Mesothelial cell of epicardium (in vitro differentiated cells): ENCODE measurements at regions not wholly inside any gene's neighbourhood (a gene's known extent, or its start where the extent isn't known, plus 50 kb on each side); places are given as distances from the start of the nearest gene placed in this dataset.
A peak's percentile ranks its signal among the peaks of the same experiment; 100 is the strongest.

Experiments
- DNase-seq, 2 experiments: peaks; one replicate each; pipeline ENCODE4 v3.0.0; 2021; ENCODE audit warnings: low spot score in 2 of 2; ENCODE audit not compliant: unreplicated experiment in 2 of 2
- H3K27ac Mint-ChIP-seq: 2 replicates; pipeline ENCODE4 v1.8.0; 2021; ENCODE audit warnings: mixed read lengths
- H3K27me3 Mint-ChIP-seq: 2 replicates; pipeline ENCODE4 v1.8.0; 2021; ENCODE audit warnings: low read depth, mixed read lengths
- H3K36me3 Mint-ChIP-seq: 2 replicates; pipeline ENCODE4 v1.8.0; 2021; ENCODE audit warnings: mixed read lengths
- H3K4me1 Mint-ChIP-seq: 2 replicates; pipeline ENCODE4 v1.8.0; 2021; ENCODE audit warnings: mixed read lengths
- H3K4me3 Mint-ChIP-seq: 2 replicates; pipeline ENCODE4 v1.8.0; 2021; ENCODE audit warnings: mild to moderate bottlenecking, moderate library complexity, mixed read lengths
- H3K9me3 Mint-ChIP-seq: 2 replicates; pipeline ENCODE4 v1.8.0; 2021; ENCODE audit warnings: mixed read lengths
- TF ChIP-seq, protein P1 (sequence below): fragments of 200-600 bp; sonication (generic); IDR thresholded peaks from one replicate; pipeline ENCODE4 v1.5.0; 2021; ENCODE audit warnings: antibody characterized with exemption; ENCODE audit not compliant: unreplicated experiment

DNA sequence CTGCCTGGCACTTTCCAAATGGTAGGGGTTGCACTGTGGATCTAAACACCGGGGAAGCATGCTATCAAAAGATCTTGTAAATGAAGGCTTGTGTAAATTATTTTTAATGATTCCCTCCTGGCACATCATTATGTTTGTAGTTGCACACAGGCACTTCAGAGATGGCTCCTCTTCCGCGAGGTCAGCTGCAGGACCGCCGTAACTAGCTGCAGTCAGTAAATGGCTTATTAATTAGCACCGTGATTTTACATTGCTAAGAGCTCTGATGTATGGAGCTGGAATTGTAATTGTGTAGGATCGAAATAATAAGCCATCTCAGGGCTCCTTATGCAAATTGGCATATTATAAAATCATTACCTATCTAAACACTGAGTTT is 397.6 kb upstream of the IRX1 start:
- Mint-ChIP-seq H3K4me1 (peaks cover 28% of the 10 kb centered on the region), H3K27ac (no peak overlapping the region), H3K4me3 (peak overlapping the region; percentile 64), H3K9me3 (no peaks in the 10 kb centered on the region), H3K36me3 (no peaks in the 10 kb centered on the region), H3K27me3 (peaks cover 84% of the 10 kb centered on the region)
- no peak for DNase-seq
- TF ChIP-seq, protein P1, sequence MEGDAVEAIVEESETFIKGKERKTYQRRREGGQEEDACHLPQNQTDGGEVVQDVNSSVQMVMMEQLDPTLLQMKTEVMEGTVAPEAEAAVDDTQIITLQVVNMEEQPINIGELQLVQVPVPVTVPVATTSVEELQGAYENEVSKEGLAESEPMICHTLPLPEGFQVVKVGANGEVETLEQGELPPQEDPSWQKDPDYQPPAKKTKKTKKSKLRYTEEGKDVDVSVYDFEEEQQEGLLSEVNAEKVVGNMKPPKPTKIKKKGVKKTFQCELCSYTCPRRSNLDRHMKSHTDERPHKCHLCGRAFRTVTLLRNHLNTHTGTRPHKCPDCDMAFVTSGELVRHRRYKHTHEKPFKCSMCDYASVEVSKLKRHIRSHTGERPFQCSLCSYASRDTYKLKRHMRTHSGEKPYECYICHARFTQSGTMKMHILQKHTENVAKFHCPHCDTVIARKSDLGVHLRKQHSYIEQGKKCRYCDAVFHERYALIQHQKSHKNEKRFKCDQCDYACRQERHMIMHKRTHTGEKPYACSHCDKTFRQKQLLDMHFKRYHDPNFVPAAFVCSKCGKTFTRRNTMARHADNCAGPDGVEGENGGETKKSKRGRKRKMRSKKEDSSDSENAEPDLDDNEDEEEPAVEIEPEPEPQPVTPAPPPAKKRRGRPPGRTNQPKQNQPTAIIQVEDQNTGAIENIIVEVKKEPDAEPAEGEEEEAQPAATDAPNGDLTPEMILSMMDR, result no peak

DNA sequence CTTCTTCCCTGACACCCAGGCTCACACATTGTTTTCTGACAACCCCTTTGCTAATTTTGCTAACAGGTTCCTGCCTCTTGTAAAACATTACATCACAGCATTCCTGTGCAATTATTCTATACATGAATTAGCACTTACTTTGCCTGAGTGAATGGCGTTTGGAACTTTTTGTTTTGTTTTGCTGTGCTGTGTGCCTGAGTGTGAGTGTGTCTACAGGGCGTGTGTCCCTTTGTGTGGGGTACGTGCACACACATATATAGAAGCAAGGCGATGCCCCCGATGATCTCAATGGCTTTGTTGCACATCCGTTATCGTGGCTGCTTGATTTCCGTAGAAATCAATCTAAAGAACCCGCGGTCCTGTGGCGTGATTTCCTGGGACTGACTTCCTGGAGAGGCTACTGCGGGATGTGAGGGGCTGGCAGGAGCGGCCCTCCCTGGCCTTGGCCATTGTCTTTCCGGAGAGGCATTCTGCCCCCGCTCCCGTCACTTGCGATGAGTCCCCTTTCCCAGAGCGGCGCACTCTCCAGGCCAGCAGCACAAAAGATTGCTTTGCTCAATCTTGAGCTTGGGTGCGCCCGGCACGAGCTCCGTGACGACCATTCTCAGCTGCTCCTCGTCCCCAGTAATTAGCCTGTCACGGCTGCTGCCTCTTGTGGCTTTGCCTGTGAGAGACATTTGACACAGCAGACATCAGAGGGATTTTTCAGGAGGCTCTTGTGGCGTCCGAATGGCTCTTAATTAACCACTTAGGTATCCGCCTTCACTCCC is 398.1 kb upstream of the IRX1 start:
- H3K4me1 Mint-ChIP-seq, result peaks cover 28% of the 10 kb centered on the region
- TF ChIP-seq, protein P1, result no peak
- H3K27ac Mint-ChIP-seq, result no peak overlapping the region
- H3K36me3 Mint-ChIP-seq, result no peaks in the 10 kb centered on the region
- peak overlapping the region; percentile 64 for H3K4me3 Mint-ChIP-seq
- H3K9me3 Mint-ChIP-seq, result no peaks in the 10 kb centered on the region
- H3K27me3 Mint-ChIP-seq, result peaks cover 79% of the 10 kb centered on the region
- peak in 1 of 2 experiments; percentile 47 for DNase-seq

DNA sequence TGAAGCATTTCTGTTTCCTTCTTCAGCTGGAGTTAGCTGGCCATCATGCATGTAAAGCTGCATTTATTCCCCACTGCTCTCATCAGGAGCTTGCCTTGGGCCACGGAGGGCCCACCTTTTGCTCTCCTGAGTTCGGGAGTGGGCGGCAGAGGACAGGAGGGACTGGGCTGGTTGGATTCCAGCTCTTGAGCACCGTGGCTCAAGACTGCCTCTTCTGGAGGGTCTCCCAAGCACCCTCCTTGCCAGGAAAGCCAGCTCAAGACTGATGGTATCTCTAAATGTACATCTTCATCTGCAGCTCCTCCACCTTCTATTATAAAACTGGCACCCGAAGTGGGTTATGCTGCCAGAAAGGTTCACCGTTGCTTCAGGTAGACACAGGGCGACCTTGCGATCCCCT is 399.6 kb upstream of the IRX1 start:
- TF ChIP-seq, protein P1, result no peak
- H3K9me3 Mint-ChIP-seq, result no peaks in the 10 kb centered on the region
- no peaks in the 10 kb centered on the region for H3K36me3 Mint-ChIP-seq
- H3K4me3 Mint-ChIP-seq, result no peak overlapping the region
- H3K27ac Mint-ChIP-seq, result no peak overlapping the region
- peaks cover 73% of the 10 kb centered on the region for H3K27me3 Mint-ChIP-seq
- DNase-seq, result no peak
- H3K4me1 Mint-ChIP-seq, result peaks cover 28% of the 10 kb centered on the region

DNA sequence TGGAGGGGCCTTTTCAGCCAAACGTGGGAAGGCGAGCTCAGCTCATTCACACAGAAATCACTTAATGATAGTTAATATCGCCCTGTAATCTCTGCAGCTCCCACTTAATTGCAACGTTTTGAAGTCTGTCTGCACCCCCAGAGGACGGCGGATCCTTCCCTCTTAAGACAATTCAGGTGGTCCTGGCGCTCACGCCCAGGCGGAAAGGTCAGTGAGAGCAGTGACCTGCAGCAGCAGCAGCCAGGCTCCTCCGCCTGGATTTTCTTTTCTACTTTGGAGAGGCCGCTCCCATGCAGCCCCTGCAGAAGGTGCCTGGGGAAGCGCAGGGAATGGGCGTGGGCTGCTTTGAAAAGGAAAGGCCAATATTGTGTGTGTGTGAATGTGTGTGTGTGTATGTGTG is 400.9 kb upstream of the IRX1 start:
- H3K4me1 Mint-ChIP-seq, result peaks cover 19% of the 10 kb centered on the region
- TF ChIP-seq, protein P1, result no peak
- no peak overlapping the region for H3K27ac Mint-ChIP-seq
- peaks cover 61% of the 10 kb centered on the region for H3K27me3 Mint-ChIP-seq
- H3K4me3 Mint-ChIP-seq, result no peak overlapping the region
- no peaks in the 10 kb centered on the region for H3K9me3 Mint-ChIP-seq
- no peaks in the 10 kb centered on the region for H3K36me3 Mint-ChIP-seq
- DNase-seq, result no peak

DNA sequence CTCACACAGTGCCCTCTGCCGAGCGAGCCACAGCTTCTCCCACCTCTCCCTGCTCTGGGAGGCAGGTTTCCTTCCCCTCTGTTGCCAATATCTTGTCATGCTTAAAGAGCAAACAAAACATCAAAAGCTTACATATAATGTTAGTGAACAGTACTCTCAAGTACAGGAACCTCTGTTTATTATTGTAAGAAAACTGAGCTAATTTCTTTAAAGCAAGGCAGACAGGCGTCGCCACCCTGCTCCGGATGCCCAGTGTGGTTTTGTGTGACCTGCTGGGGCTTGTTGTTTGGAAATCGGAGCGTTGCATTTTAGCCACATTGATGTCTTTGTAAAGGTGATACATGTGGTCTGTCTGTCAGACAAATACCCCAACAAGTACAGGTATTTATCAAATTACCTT is 401.4 kb upstream of the IRX1 start:
- DNase-seq, result no peak
- H3K27me3 Mint-ChIP-seq, result peaks cover 57% of the 10 kb centered on the region
- H3K27ac Mint-ChIP-seq, result no peak overlapping the region
- H3K36me3 Mint-ChIP-seq, result no peaks in the 10 kb centered on the region
- TF ChIP-seq, protein P1, result no peak
- no peak overlapping the region for H3K4me3 Mint-ChIP-seq
- peaks cover 18% of the 10 kb centered on the region for H3K4me1 Mint-ChIP-seq
- no peaks in the 10 kb centered on the region for H3K9me3 Mint-ChIP-seq

DNA sequence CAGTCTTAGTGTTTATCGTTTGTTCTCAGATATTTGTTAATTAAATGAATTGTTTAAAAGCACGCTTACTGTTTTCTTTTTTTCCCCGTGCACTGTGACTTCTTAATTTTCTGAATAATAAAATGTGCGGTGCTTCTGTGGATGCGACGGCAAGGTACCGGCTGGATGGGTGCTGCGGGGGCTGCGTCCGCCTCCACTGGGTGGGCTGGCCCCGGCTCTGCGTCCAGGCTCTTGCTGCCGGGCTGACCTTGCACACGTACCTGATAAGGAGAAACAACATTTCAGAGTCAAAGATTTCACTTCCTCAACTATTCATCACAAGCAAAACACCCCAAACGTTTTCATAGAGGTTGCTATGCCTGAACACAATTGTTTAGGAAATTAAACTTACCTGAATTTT is 404.0 kb upstream of the IRX1 start:
- peaks cover 41% of the 10 kb centered on the region for H3K27me3 Mint-ChIP-seq
- H3K4me3 Mint-ChIP-seq, result no peak overlapping the region
- no peak for DNase-seq
- no peaks in the 10 kb centered on the region for H3K9me3 Mint-ChIP-seq
- peaks cover 6% of the 10 kb centered on the region for H3K4me1 Mint-ChIP-seq
- TF ChIP-seq, protein P1, result no peak
- no peak overlapping the region for H3K27ac Mint-ChIP-seq
- no peaks in the 10 kb centered on the region for H3K36me3 Mint-ChIP-seq
